Breast epithelium (tissue), 3 donors: ENCODE measurements at regions not wholly inside any gene's neighbourhood (a gene's known extent, or its start where the extent isn't known, plus 50 kb on each side); places are given as distances from the start of the nearest gene placed in this dataset.

Experiments
- POLR2A ChIP-seq: fragments of 450-650 bp; IDR thresholded peaks from one replicate; pipeline ENCODE4 v1.6.1; 2016; ENCODE audit warnings: antibody characterized with exemption, mild to moderate bottlenecking, moderate library complexity
- POLR2AphosphoS5 ChIP-seq, 3 donors: sonication (generic); formaldehyde crosslinking; IDR thresholded peaks; one replicate each; pipeline ENCODE4 v1.6.1; 2017; ENCODE audit warnings: antibody characterized with exemption in 3 of 3

- TF ChIP-seq POLR2A (no peak), POLR2AphosphoS5 (IDR thresholded peaks at IDR 0.05) (no peak)
Measured at GRCh38 chr2:236644067-236644466, 74.4 kb downstream of the ACKR3 start.
